H1 (cell line): ENCODE measurements at regions not wholly inside any gene's neighbourhood (a gene's known extent, or its start where the extent isn't known, plus 50 kb on each side); places are given as distances from the start of the nearest gene placed in this dataset.

Experiments used
- CBX8 ChIP-seq: fragments of 300-800, 300-1000 bp; sonication (generic); IDR thresholded peaks from 2 replicates; pipeline ENCODE4 v1.7.1; 2016; ENCODE audit warnings: low read depth, low read length, borderline replicate concordance
- SIN3A ChIP-seq, 2 experiments: IDR thresholded peaks in 1 of 2; conservative IDR thresholded peaks in 1 of 2; 2 replicates each; pipeline ENCODE4 v1.6.1; 2011 to 2012; ENCODE audit warnings: low read length in 2 of 2, improper control_type of control experiment in 1 of 2, low read depth in 1 of 2, mild to moderate bottlenecking in 1 of 2
- TF ChIP-seq, protein P1 (sequence below), 3 experiments: IDR thresholded peaks; 1 replicate in 2 of 3; 2 replicates in 1 of 3; pipeline versions ENCODE4 v1.5.1 to v1.6.1; 2011; ENCODE audit warnings: low read length in 3 of 3, mild to moderate bottlenecking in 3 of 3, inconsistent platforms in 2 of 3, low read depth in 1 of 3, moderate library complexity in 1 of 3; ENCODE audit not compliant: insufficient read depth in 1 of 3; ENCODE audit errors: control extremely low read depth in 1 of 3

DNA sequence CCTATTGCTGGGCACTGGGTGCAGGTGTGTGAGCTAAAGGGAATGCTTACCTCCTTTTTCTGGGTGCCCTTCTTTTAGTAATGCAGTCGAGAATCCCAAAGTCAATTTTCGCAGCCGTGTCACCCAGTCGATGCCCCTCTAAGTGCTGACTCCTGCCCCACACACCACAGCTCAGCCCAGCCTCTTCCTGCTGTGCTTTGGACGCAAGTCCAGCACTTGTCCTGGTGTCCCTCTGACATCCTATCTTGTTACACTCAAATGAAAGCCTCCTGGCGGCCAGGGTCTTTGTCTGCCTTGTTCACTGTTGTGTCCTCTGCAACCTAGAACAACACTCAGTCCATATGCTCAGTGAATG is 58.5 kb upstream of the RUNX3 start (continued):
- TF ChIP-seq SIN3A (conservative IDR thresholded peaks at IDR 0.05 in 1 of 2, IDR thresholded peaks at IDR 0.05 in 1 of 2; ENCODE audit: low read depth in 1 of 2, low read length in 2 of 2): no peak
- no peak for TF ChIP-seq CBX8
- TF ChIP-seq, protein P1, sequence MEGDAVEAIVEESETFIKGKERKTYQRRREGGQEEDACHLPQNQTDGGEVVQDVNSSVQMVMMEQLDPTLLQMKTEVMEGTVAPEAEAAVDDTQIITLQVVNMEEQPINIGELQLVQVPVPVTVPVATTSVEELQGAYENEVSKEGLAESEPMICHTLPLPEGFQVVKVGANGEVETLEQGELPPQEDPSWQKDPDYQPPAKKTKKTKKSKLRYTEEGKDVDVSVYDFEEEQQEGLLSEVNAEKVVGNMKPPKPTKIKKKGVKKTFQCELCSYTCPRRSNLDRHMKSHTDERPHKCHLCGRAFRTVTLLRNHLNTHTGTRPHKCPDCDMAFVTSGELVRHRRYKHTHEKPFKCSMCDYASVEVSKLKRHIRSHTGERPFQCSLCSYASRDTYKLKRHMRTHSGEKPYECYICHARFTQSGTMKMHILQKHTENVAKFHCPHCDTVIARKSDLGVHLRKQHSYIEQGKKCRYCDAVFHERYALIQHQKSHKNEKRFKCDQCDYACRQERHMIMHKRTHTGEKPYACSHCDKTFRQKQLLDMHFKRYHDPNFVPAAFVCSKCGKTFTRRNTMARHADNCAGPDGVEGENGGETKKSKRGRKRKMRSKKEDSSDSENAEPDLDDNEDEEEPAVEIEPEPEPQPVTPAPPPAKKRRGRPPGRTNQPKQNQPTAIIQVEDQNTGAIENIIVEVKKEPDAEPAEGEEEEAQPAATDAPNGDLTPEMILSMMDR (IDR thresholded peaks at IDR 0.05; ENCODE audit: control extremely low read depth in 1 of 3, insufficient read depth in 1 of 3, low read depth in 1 of 3, low read length in 3 of 3): no peak
